Neural cell (in vitro differentiated cells): ENCODE measurements at regions not wholly inside any gene's neighbourhood (a gene's known extent, or its start where the extent isn't known, plus 50 kb on each side); places are given as distances from the start of the nearest gene placed in this dataset.

Experiments
- EZH2 ChIP-seq: fragments of 200-600, 300-800 bp; shearing (Covaris generic), sonication (generic); IDR thresholded peaks from 2 replicates; pipeline ENCODE4 v1.6.1; 2014; ENCODE audit warnings: antibody characterized with exemption, low read length, borderline replicate concordance, mild to moderate bottlenecking; ENCODE audit not compliant: insufficient read depth, poor library complexity, severe bottlenecking
- POLR2AphosphoS5 ChIP-seq: IDR thresholded peaks from 2 replicates; pipeline ENCODE4 v1.6.1; 2012
- TF ChIP-seq, protein P1 (sequence below): fragments of 450-650 bp; IDR thresholded peaks from 2 replicates; pipeline ENCODE4 v1.5.1; 2014; ENCODE audit warnings: antibody characterized with exemption, mild to moderate bottlenecking, moderate library complexity; ENCODE audit not compliant: poor library complexity, severe bottlenecking

GRCh38 chr6:128827675-128828464 lies 55.1 kb upstream of the LAMA2 start:
- TF ChIP-seq EZH2: no peak
- TF ChIP-seq, protein P1, sequence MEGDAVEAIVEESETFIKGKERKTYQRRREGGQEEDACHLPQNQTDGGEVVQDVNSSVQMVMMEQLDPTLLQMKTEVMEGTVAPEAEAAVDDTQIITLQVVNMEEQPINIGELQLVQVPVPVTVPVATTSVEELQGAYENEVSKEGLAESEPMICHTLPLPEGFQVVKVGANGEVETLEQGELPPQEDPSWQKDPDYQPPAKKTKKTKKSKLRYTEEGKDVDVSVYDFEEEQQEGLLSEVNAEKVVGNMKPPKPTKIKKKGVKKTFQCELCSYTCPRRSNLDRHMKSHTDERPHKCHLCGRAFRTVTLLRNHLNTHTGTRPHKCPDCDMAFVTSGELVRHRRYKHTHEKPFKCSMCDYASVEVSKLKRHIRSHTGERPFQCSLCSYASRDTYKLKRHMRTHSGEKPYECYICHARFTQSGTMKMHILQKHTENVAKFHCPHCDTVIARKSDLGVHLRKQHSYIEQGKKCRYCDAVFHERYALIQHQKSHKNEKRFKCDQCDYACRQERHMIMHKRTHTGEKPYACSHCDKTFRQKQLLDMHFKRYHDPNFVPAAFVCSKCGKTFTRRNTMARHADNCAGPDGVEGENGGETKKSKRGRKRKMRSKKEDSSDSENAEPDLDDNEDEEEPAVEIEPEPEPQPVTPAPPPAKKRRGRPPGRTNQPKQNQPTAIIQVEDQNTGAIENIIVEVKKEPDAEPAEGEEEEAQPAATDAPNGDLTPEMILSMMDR: no peak
- TF ChIP-seq POLR2AphosphoS5: no peak
